ENCODE measurements at regions not wholly inside any gene's neighbourhood (a gene's known extent, or its start where the extent isn't known, plus 50 kb on each side); places are given as distances from the start of the nearest gene placed in this dataset.

DNA sequence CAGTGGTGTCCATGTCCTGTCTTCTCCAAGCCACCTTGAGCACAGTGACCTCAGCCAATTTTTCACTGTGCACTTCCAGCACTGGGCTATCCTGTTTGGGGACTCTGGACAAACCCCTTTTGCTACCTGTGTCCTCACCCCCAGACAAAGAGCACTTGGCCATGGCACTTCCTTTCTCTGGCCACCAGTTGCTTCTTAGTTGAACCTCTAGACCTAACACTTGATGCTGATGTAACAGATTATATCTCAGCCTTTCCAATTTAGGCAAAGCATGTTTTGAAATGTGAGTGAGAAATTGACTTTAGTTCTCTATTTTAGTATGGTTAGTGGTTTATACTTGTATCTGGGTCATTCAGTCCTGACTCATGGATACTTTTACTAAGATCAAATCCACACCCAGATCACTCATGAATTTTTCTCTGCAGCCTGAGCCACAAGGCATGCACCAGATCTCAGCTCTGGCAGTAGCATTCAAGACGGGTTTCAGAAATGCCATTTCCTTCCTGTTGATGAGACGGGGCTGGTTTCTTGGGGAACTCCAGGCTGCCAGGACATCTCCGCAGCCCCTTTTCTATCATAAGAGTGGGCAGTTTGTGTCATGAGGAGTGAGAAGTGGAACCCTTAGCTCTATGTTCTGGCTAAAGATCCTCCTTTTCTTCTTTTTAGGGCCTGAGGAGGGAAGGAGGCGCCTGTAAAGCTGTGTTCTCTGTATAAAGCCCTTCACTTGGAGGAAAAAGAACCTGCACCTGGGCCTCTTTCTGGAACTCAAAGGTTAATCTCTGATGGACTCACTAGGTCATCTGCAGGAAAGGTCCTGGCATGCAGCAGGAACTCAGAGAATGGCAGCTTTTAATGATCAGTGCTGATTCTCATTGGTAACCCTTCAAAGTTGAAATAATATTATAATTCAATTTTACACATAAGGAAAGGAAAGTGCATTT lies 185.6 kb upstream of the TENM4 start:
- TF ChIP-seq, protein P1, sequence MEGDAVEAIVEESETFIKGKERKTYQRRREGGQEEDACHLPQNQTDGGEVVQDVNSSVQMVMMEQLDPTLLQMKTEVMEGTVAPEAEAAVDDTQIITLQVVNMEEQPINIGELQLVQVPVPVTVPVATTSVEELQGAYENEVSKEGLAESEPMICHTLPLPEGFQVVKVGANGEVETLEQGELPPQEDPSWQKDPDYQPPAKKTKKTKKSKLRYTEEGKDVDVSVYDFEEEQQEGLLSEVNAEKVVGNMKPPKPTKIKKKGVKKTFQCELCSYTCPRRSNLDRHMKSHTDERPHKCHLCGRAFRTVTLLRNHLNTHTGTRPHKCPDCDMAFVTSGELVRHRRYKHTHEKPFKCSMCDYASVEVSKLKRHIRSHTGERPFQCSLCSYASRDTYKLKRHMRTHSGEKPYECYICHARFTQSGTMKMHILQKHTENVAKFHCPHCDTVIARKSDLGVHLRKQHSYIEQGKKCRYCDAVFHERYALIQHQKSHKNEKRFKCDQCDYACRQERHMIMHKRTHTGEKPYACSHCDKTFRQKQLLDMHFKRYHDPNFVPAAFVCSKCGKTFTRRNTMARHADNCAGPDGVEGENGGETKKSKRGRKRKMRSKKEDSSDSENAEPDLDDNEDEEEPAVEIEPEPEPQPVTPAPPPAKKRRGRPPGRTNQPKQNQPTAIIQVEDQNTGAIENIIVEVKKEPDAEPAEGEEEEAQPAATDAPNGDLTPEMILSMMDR (IDR thresholded peaks at IDR 0.05) = no peak
- TF ChIP-seq ZFX (IDR thresholded peaks at IDR 0.05; ENCODE audit: borderline replicate concordance) = no peak
